ENCODE measurements at regions not wholly inside any gene's neighbourhood (a gene's known extent, or its start where the extent isn't known, plus 50 kb on each side); places are given as distances from the start of the nearest gene placed in this dataset.

- no peak for TF ChIP-seq CTCF (conservative IDR thresholded peaks at IDR 0.05; ENCODE audit: low read depth in 2 of 2)
- TF ChIP-seq EZH2 (IDR thresholded peaks at IDR 0.05; ENCODE audit: low read depth, unreplicated experiment): no peak
- no peak for TF ChIP-seq CREB1 (CRISPR knock-in tag; IDR thresholded peaks at IDR 0.05; ENCODE audit: low read depth)
- no peak for TF ChIP-seq STAT1 (IDR thresholded peaks at IDR 0.05; ENCODE audit: unreplicated experiment)
- no peak for TF ChIP-seq POLR2AphosphoS5 (IDR thresholded peaks at IDR 0.05; ENCODE audit: low read depth)
- no peak for TF ChIP-seq EZH2phosphoT487 (IDR thresholded peaks at IDR 0.05; ENCODE audit: unreplicated experiment)
Observed at GRCh38 chr20:55478724-55479450, 526.4 kb downstream of the CBLN4 start.

Data from GM23338 (cell line).